H1 (cell line): ENCODE measurements at regions not wholly inside any gene's neighbourhood (a gene's known extent, or its start where the extent isn't known, plus 50 kb on each side); places are given as distances from the start of the nearest gene placed in this dataset.

Source experiments
- CTCF ChIA-PET: fragments of 300-600 bp; sonication (Branson Sonifier 250); formaldehyde crosslinking; loops from one replicate; lab custom pipeline; 2021; ENCODE audit not compliant: partially characterized antibody; lab: Charles Lee
- POLR2A ChIA-PET: fragments of 300-600 bp; sonication (Branson Sonifier 250); formaldehyde crosslinking; loops from one replicate; lab custom pipeline; 2021; ENCODE audit warnings: inconsistent platforms; ENCODE audit not compliant: partially characterized antibody; lab: Charles Lee
- DNase-seq, 2 experiments: peaks; one replicate each; pipeline versions ENCODE4 v3.0.0 to v3.0.0-alpha.2; 2010 to 2022; ENCODE audit warnings: low spot score in 2 of 2, low read depth in 1 of 2, mixed read lengths in 1 of 2
- FAIRE-seq: peaks from 2 replicates; lab custom pipeline; 2011; peaks lifted over from hg19 to GRCh38; lab: Jason Lieb, UNC
- H2AFZ ChIP-seq: 2 replicates; pipeline ENCODE4 v1.8.1; 2012; ENCODE audit warnings: low read length, inconsistent platforms
- H2AK5ac ChIP-seq: 2 replicates; pipeline ENCODE4 v1.6.1; 2013; ENCODE audit warnings: low read depth, low read length
- H2BK120ac ChIP-seq: replicated peaks from 2 replicates; pipeline ENCODE3; 2013; ENCODE audit warnings: low read depth, low read length, inconsistent platforms
- H2BK12ac ChIP-seq: 2 replicates; pipeline ENCODE4 v1.6.1; 2013; ENCODE audit warnings: low read depth, low read length
- H2BK15ac ChIP-seq: 2 replicates; pipeline ENCODE4 v1.6.1; 2013; ENCODE audit warnings: low read length
- H2BK20ac ChIP-seq: 2 replicates; pipeline ENCODE4 v1.6.1; 2013; ENCODE audit warnings: low read length
- H2BK5ac ChIP-seq: 2 replicates; pipeline ENCODE4 v1.6.1; 2013; ENCODE audit warnings: low read depth, low read length
- H3K14ac ChIP-seq: 2 replicates; pipeline ENCODE4 v1.6.1; 2013; ENCODE audit warnings: inconsistent platforms; ENCODE audit not compliant: insufficient read length
- H3K18ac ChIP-seq: 2 replicates; pipeline ENCODE4 v1.6.1; 2013; ENCODE audit warnings: low read length; ENCODE audit errors: extremely low read depth
- H3K23ac ChIP-seq: 2 replicates; pipeline ENCODE4 v1.6.1; 2013; ENCODE audit warnings: inconsistent platforms; ENCODE audit not compliant: insufficient read length
- H3K23me2 ChIP-seq: 2 replicates; pipeline ENCODE4 v1.6.1; 2013; ENCODE audit warnings: low read depth, low read length
- H3K27ac ChIP-seq: 2 replicates; pipeline ENCODE4 v1.6.1; 2011; ENCODE audit warnings: low read depth, low read length, inconsistent platforms
- H3K27me3 ChIP-seq, 4 experiments: replicated peaks in 1 of 4; 1 replicate in 1 of 4; 2 replicates in 3 of 4; pipeline versions ENCODE4 v1.6.1 to v1.8.1; 2011 to 2013; ENCODE audit warnings: low read length in 3 of 4, mild to moderate bottlenecking in 3 of 4, inconsistent platforms in 2 of 4, mixed read lengths in 2 of 4, moderate library complexity in 1 of 4; ENCODE audit not compliant: control insufficient read depth in 3 of 4, insufficient read depth in 3 of 4; ENCODE audit errors: extremely low read depth in 1 of 4
- H3K36me3 ChIP-seq, 4 experiments: 2 replicates each; pipeline versions ENCODE4 v1.6.1 to v1.8.1; 2011 to 2013; ENCODE audit warnings: mild to moderate bottlenecking in 4 of 4, low read length in 3 of 4, moderate library complexity in 2 of 4, control low read depth in 1 of 4, inconsistent platforms in 1 of 4; ENCODE audit not compliant: insufficient read depth in 4 of 4, control insufficient read depth in 2 of 4
- H3K4ac ChIP-seq: replicated peaks from 2 replicates; pipeline ENCODE3; 2013; ENCODE audit warnings: low read length, low read depth, mixed read lengths, inconsistent platforms; ENCODE audit not compliant: insufficient read length
- H3K4me1 ChIP-seq, 4 experiments: replicated peaks in 1 of 4; 1 replicate in 1 of 4; 2 replicates in 3 of 4; pipeline versions ENCODE4 v1.6.1 to v1.8.1; 2011 to 2013; ENCODE audit warnings: low read length in 3 of 4, inconsistent platforms in 2 of 4, mixed read lengths in 1 of 4; ENCODE audit not compliant: insufficient read depth in 4 of 4, control insufficient read depth in 3 of 4
- H3K4me2 ChIP-seq, 2 experiments: 2 replicates each; pipeline versions ENCODE4 v1.6.1 to v1.8.1; 2011 to 2013; ENCODE audit warnings: low read depth in 2 of 2, low read length in 2 of 2, control low read depth in 1 of 2, inconsistent platforms in 1 of 2, mild to moderate bottlenecking in 1 of 2; ENCODE audit not compliant: insufficient read depth in 1 of 2
- H3K4me3 ChIP-seq, 4 experiments: fragments of 200-600, 300-600 bp in 1 of 4; sonication (generic), shearing (Covaris generic), sonication (Bioruptor Twin) in 1 of 4; 2 replicates each; pipeline versions ENCODE4 v1.5.1 to v1.8.1; 2011 to 2016; ENCODE audit warnings: low read length in 4 of 4, low read depth in 3 of 4, control low read depth in 2 of 4, inconsistent platforms in 2 of 4, mild to moderate bottlenecking in 2 of 4, mixed read lengths in 1 of 4, moderate library complexity in 1 of 4; ENCODE audit not compliant: insufficient read depth in 2 of 4; ENCODE audit errors: extremely low read depth in 1 of 4
- H3K56ac ChIP-seq: replicated peaks from 2 replicates; pipeline ENCODE3; 2013; ENCODE audit warnings: low read depth, mild to moderate bottlenecking, mixed read lengths, low read length, inconsistent platforms; ENCODE audit not compliant: insufficient read length
- H3K79me1 ChIP-seq: 2 replicates; pipeline ENCODE4 v1.6.1; 2013; ENCODE audit warnings: low read depth, low read length, control low read depth
- H3K79me2 ChIP-seq, 2 experiments: 2 replicates each; pipeline versions ENCODE4 v1.6.1 to v1.8.1; 2012 to 2013; ENCODE audit warnings: low read length in 2 of 2, mild to moderate bottlenecking in 2 of 2, inconsistent platforms in 1 of 2; ENCODE audit not compliant: insufficient read depth in 2 of 2, control insufficient read depth in 1 of 2
- H3K9ac ChIP-seq, 4 experiments: replicated peaks in 1 of 4; 1 replicate in 1 of 4; 2 replicates in 3 of 4; pipeline versions ENCODE4 v1.6.1 to v1.8.1; 2011 to 2013; ENCODE audit warnings: low read depth in 3 of 4, low read length in 3 of 4, control low read depth in 2 of 4, mild to moderate bottlenecking in 2 of 4, moderate library complexity in 2 of 4, inconsistent platforms in 1 of 4; ENCODE audit errors: extremely low read depth in 1 of 4
- H3K9me3 ChIP-seq, 2 experiments: 2 replicates each; pipeline versions ENCODE4 v1.6.1 to v1.8.1; 2012 to 2013; ENCODE audit warnings: mild to moderate bottlenecking in 2 of 2, moderate library complexity in 2 of 2, control low read depth in 1 of 2, inconsistent platforms in 1 of 2, low read depth in 1 of 2, low read length in 1 of 2, mixed read lengths in 1 of 2; ENCODE audit not compliant: insufficient read depth in 2 of 2
- H4K20me1 ChIP-seq, 2 experiments: replicated peaks in 1 of 2; 2 replicates each; pipeline versions ENCODE3 to v1.8.1; 2011 to 2013; ENCODE audit warnings: inconsistent platforms in 2 of 2, low read length in 2 of 2, mild to moderate bottlenecking in 1 of 2; ENCODE audit not compliant: insufficient read depth in 2 of 2, control insufficient read depth in 1 of 2
- H4K5ac ChIP-seq: 2 replicates; pipeline ENCODE4 v1.6.1; 2013; ENCODE audit warnings: low read length, low read depth, mixed read lengths, inconsistent platforms; ENCODE audit not compliant: insufficient read length
- H4K8ac ChIP-seq: 2 replicates; pipeline ENCODE4 v1.8.0; 2013; ENCODE audit warnings: mild to moderate bottlenecking, moderate library complexity, low read length, inconsistent platforms; ENCODE audit not compliant: insufficient read depth; ENCODE audit errors: extremely low read depth
- H4K91ac ChIP-seq: replicated peaks from 2 replicates; pipeline ENCODE3; 2013; ENCODE audit warnings: low read length, mixed read lengths, inconsistent platforms; ENCODE audit not compliant: insufficient read length
- ATF2 ChIP-seq: IDR thresholded peaks from 2 replicates; pipeline ENCODE4 v1.6.1; 2012; ENCODE audit warnings: low read length, inconsistent platforms
- CHD2 ChIP-seq: IDR thresholded peaks from 2 replicates; pipeline ENCODE4 v1.6.1; 2012; ENCODE audit warnings: low read length, improper control_type of control experiment
- GTF2F1 ChIP-seq: IDR thresholded peaks from 2 replicates; pipeline ENCODE4 v1.6.1; 2012; ENCODE audit warnings: low read depth, low read length, improper control_type of control experiment, borderline replicate concordance
- KDM1A ChIP-seq: fragments of 200-600, 300-600 bp; sonication (generic); IDR thresholded peaks from 2 replicates; pipeline ENCODE4 v1.7.1; 2016; ENCODE audit warnings: mild to moderate bottlenecking, low read length, borderline replicate concordance
- KDM4A ChIP-seq: IDR thresholded peaks from one replicate; pipeline ENCODE4 v1.7.1; 2012; ENCODE audit warnings: low read depth, mild to moderate bottlenecking, moderate library complexity, low read length, inconsistent platforms; ENCODE audit not compliant: severe bottlenecking
- KDM5A ChIP-seq: fragments of 200-600 bp; IDR thresholded peaks from 2 replicates; pipeline ENCODE4 v1.7.1; 2012; ENCODE audit warnings: mild to moderate bottlenecking, low read length, inconsistent platforms, mixed read lengths
- MAFK ChIP-seq: IDR thresholded peaks from 2 replicates; pipeline ENCODE4 v1.6.1; 2012; ENCODE audit warnings: low read depth, mild to moderate bottlenecking, improper control_type of control experiment, low read length
- SP2 ChIP-seq: IDR thresholded peaks from 2 replicates; pipeline ENCODE4 v1.6.1; 2012; ENCODE audit warnings: mild to moderate bottlenecking, low read length, inconsistent platforms
- SRF ChIP-seq: IDR thresholded peaks from 2 replicates; pipeline ENCODE4 v1.6.1; 2011; ENCODE audit warnings: mild to moderate bottlenecking, low read depth, low read length, moderate library complexity
- TCF12 ChIP-seq: IDR thresholded peaks from 2 replicates; pipeline ENCODE4 v1.6.1; 2011; ENCODE audit warnings: low read depth, mild to moderate bottlenecking, low read length
- ZNF274 ChIP-seq: IDR thresholded peaks from 2 replicates; pipeline ENCODE4 v1.7.0; 2012; ENCODE audit warnings: low read length, borderline replicate concordance; ENCODE audit errors: extremely low read depth
- WGBS, 2 experiments: shearing (Covaris generic) in 1 of 2; methylation state at CpG; one replicate each; pipeline versions ENCODE4 v1.1.6 to v1.1.7; 2013 to 2015; ENCODE audit warnings: low lambda C conversion rate in 2 of 2, mixed read lengths in 2 of 2, inconsistent platforms in 1 of 2, low coverage in 1 of 2, missing lambda C conversion rate in 1 of 2; ENCODE audit not compliant: insufficient replicate concordance in 2 of 2, insufficient coverage in 1 of 2, insufficient read length in 1 of 2; ENCODE audit errors: extremely low coverage in 1 of 2, missing lambda C conversion rate in 1 of 2; 5-methylcytosine and 5-hydroxymethylcytosine counted together

GRCh38 chr7:155145477-155146255 is 75.5 kb downstream of the HTR5A start:
- no peak for DNase-seq
- Histone ChIP-seq H3K79me2 (no peaks in the 10 kb centered on the region), H3K79me1 (no peaks in the 10 kb centered on the region)
- TF ChIP-seq GTF2F1 (no peak), TCF12 (no peak), KDM5A (no peak), SRF (no peak), CHD2 (no peak), ZNF274 (no peak), MAFK (no peak), ATF2 (no peak), KDM1A (no peak), KDM4A (no peak), SP2 (no peak)
- TF ChIP-seq, all 59 proteins: peak for 0
- no peak overlapping the region for H3K9ac ChIP-seq
- H2AFZ ChIP-seq, result no peak overlapping the region
- H4K91ac ChIP-seq, result no peak overlapping the region
- H3K14ac ChIP-seq, result no peak overlapping the region
- no peak overlapping the region for H3K56ac ChIP-seq
- no peaks in the 10 kb centered on the region for H3K27me3 ChIP-seq
- FAIRE-seq, result no peak
- no peak overlapping the region for H3K4ac ChIP-seq
- H3K9me3 ChIP-seq, result peaks cover 4 to 5% of the 10 kb centered on the region in 2 experiments; a peak in 1 of 4 replicates
- H2BK15ac ChIP-seq, result no peak overlapping the region
- no peak overlapping the region for H2AK5ac ChIP-seq
- H2BK120ac ChIP-seq, result no peak overlapping the region
- H4K8ac ChIP-seq, result no peak overlapping the region
- no peak overlapping the region for H2BK12ac ChIP-seq
- H3K23ac ChIP-seq, result no peak overlapping the region
- H2BK5ac ChIP-seq, result no peak overlapping the region
- H3K4me2 ChIP-seq, result no peak overlapping the region
- no peak overlapping the region for H2BK20ac ChIP-seq
- no peaks in the 10 kb centered on the region for H3K23me2 ChIP-seq
- H4K20me1 ChIP-seq, result peaks cover 0 to 3% of the 10 kb centered on the region in 2 experiments
- no peak overlapping the region for H4K5ac ChIP-seq
- H3K18ac ChIP-seq, result no peak overlapping the region
- 93% methylated on average over 9 of the region's 9 CpGs; no CpG with 5 or more reads in 1 of the 2 experiments for WGBS, 2 experiments
- ChIA-PET POLR2A (no interaction called here), CTCF (no interaction called here)
- no peak overlapping the region for H3K27ac ChIP-seq
- no peak overlapping the region for H3K4me3 ChIP-seq
- H3K36me3 ChIP-seq, result no peaks in the 10 kb centered on the region
- H3K4me1 ChIP-seq, result peaks cover 0 to 2% (median 0%) of the 10 kb centered on the region in 4 experiments; a peak in 1 of 7 replicates
